ENCODE measurements at regions not wholly inside any gene's neighbourhood (a gene's known extent, or its start where the extent isn't known, plus 50 kb on each side); places are given as distances from the start of the nearest gene placed in this dataset.
A peak's percentile ranks its signal among the peaks of the same experiment; 100 is the strongest.

DNA sequence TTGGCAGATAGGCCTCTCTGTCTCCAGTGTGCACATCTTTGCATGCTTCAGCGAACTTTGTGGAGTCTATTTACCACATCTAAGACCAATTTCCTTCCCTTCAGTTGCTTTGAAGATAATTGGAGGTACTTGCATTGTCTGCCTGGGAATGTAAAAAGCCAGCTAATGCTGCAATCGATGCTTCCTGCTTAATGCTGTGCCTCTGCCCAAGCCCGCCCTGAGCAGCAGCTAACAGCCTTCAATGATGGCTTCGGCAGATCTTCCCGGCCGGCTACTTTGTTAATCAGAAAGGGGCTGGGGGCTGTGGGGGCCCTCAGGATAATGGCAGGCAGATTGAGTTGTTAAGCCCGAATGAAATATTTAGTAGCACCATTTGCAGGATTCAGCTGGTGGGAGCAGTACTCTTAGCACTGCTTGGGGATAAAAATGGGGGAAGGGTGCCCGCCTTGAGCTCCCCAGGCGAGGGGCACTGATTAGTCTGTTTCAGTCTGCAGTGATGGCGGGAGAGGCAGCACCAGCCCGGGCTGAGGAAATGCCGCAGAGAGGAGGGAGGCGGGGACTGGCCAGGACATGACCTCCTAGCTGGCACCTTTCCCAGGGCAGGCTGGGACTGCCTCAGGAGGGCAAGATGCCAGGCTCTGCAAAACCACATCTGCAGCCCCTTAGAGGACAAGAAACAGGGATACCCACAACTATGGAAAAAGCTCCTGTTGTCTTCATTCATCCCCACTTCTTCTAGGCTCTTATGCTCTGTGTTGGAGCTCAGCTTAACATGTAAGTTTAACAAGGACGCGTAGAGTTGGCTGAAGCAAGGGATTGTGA, 460.0 kb downstream of the BUD13 start:
- no peaks in the 10 kb centered on the region for H3K36me3 Mint-ChIP-seq (ENCODE audit: unreplicated experiment)
- H3K4me3 Mint-ChIP-seq (ENCODE audit: unreplicated experiment) = no peak overlapping the region
- H3K27ac Mint-ChIP-seq (ENCODE audit: unreplicated experiment) = peak overlapping the region; percentile 20
- DNase-seq = peak; percentile 27
- TF ChIP-seq CTCF (IDR thresholded peaks at IDR 0.05; ENCODE audit: partially characterized antibody, unreplicated experiment) = no peak
- H3K4me1 Mint-ChIP-seq (ENCODE audit: low read depth, unreplicated experiment) = peaks cover 9% of the 10 kb centered on the region
- no peaks in the 10 kb centered on the region for H3K27me3 Mint-ChIP-seq (ENCODE audit: unreplicated experiment)
- peaks cover 7% of the 10 kb centered on the region for H3K9me3 Mint-ChIP-seq (ENCODE audit: unreplicated experiment)

GRCh38 chr11:116311206-116311605, 461.6 kb downstream of the BUD13 start:
- Mint-ChIP-seq H3K9me3 (ENCODE audit: unreplicated experiment) (peaks cover 4% of the 10 kb centered on the region), H3K27me3 (ENCODE audit: unreplicated experiment) (no peaks in the 10 kb centered on the region), H3K4me3 (ENCODE audit: unreplicated experiment) (no peak overlapping the region), H3K4me1 (ENCODE audit: low read depth, unreplicated experiment) (peaks cover 19% of the 10 kb centered on the region), H3K27ac (ENCODE audit: unreplicated experiment) (peak overlapping the region; percentile 48), H3K36me3 (ENCODE audit: unreplicated experiment) (no peaks in the 10 kb centered on the region)
- no peak for TF ChIP-seq CTCF (IDR thresholded peaks at IDR 0.05; ENCODE audit: partially characterized antibody, unreplicated experiment)
- DNase-seq = no peak

DNA sequence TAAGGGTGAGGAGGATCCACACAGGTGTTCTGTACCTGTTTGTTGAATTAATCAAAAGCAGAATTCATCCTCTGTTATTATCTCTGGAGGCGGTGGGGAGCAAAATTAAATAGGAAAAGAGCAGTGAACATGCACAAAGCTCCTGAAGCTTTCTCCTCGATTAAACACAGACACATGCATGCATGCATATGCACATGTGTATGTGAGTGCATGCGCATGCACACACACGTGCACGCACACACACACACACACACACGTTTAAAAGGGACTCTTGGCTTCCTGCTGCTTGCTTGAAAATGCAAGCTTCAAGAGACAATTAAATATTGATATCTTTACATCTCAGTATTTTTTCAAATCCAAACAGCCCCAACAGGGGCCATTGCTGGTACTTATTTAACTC, 462.1 kb downstream of the BUD13 start:
- H3K4me1 Mint-ChIP-seq (ENCODE audit: low read depth, unreplicated experiment) = peaks cover 22% of the 10 kb centered on the region
- H3K4me3 Mint-ChIP-seq (ENCODE audit: unreplicated experiment) = no peak overlapping the region
- peaks cover 4% of the 10 kb centered on the region for H3K9me3 Mint-ChIP-seq (ENCODE audit: unreplicated experiment)
- H3K27me3 Mint-ChIP-seq (ENCODE audit: unreplicated experiment) = no peaks in the 10 kb centered on the region
- H3K27ac Mint-ChIP-seq (ENCODE audit: unreplicated experiment) = no peak overlapping the region
- TF ChIP-seq CTCF (IDR thresholded peaks at IDR 0.05; ENCODE audit: partially characterized antibody, unreplicated experiment) = no peak
- DNase-seq = no peak
- H3K36me3 Mint-ChIP-seq (ENCODE audit: unreplicated experiment) = no peaks in the 10 kb centered on the region

DNA sequence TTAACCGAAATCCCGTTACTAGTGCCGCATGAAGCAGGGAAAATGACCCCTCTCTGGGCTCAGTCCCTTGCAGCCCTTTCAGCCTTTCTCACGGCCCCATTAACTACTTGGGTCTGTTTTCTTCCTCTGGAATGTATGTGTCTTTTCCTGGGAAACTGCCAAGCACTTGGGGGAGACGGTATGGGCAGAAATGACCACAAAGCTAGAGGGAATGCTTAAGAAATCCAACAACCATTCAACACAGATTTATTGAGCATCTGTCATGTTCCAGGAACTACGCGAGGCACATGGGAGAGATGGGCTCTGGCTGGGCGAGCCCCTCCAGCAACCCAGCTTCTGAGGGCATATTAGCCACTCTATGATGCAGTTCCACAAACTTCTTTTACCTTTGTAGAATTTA, 462.6 kb downstream of the BUD13 start:
- Mint-ChIP-seq H3K9me3 (ENCODE audit: unreplicated experiment) (peaks cover 4% of the 10 kb centered on the region), H3K4me1 (ENCODE audit: low read depth, unreplicated experiment) (peaks cover 22% of the 10 kb centered on the region), H3K27me3 (ENCODE audit: unreplicated experiment) (no peaks in the 10 kb centered on the region)

More for the DNA sequence above, 462.6 kb downstream of the BUD13 start:
- Mint-ChIP-seq H3K27ac (ENCODE audit: unreplicated experiment) (no peak overlapping the region), H3K36me3 (ENCODE audit: unreplicated experiment) (no peaks in the 10 kb centered on the region), H3K4me3 (ENCODE audit: unreplicated experiment) (no peak overlapping the region)
- DNase-seq = no peak
- TF ChIP-seq CTCF (IDR thresholded peaks at IDR 0.05; ENCODE audit: partially characterized antibody, unreplicated experiment) = no peak
